ENCODE measurements at regions not wholly inside any gene's neighbourhood (a gene's known extent, or its start where the extent isn't known, plus 50 kb on each side); places are given as distances from the start of the nearest gene placed in this dataset.
"Not testable (repeated sequence)": the region's sequence is repeated elsewhere in the genome, so short reads cannot be mapped to it uniquely, and the experiment has no call there.

DNA sequence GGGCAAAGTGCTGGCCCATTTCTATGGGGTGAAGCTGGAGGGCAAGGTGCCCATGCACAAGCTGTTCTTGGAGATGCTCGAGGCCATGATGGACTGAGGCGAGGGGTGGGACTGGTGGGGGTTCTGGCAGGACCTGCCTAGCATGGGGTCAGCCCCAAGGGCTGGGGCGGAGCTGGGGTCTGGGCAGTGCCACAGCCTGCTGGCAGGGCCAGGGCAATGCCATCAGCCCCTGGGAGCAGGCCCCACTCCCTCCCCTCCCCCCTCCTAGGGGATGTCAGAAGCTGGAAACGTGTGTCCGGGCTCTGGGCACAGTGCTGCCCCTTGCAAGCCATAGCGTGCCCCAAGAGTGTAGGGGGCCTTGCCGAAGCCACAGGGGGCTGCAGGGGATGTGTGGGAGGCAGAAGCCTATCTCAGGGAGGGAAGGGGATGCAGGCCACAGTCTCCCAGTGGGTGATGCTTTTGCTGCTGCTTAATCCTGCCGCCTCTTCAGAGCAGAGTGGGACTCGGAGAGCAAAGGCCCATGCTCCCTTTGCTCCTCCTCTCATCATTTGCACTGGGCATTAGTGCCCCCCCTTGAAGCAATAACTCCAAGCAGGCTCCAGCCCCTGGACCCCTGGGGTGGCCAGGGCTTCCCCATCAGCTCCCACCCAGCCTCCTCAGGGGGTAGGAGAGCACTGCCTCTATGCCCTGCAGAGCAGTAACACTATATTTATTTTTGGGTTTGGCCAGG, 85.2 kb downstream of the MRPL57 start:
- not testable (repeated sequence) for DNase-seq (ENCODE audit: low read depth, low spot score)

DNA sequence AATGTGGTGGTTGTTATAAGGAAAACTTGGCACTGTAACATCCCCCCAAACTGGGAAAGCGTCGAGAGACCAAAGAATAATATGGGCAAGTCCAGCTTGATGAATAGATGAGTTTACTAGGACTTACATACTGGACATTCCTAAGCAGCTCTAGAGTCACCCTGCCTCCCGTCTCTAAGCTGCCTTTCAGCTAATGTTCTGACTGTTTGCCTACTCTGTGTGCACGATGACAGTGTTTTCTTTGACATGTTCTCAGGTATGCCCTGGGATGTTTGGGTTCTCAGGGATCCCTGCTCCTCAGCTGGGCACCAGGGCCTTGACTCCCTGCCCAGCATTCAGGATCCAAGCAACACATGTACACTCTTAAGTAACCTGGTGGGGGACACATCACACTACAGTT, 87.5 kb downstream of the MRPL57 start:
- DNase-seq (ENCODE audit: low read depth, low spot score), result peak; percentile 17

DNA sequence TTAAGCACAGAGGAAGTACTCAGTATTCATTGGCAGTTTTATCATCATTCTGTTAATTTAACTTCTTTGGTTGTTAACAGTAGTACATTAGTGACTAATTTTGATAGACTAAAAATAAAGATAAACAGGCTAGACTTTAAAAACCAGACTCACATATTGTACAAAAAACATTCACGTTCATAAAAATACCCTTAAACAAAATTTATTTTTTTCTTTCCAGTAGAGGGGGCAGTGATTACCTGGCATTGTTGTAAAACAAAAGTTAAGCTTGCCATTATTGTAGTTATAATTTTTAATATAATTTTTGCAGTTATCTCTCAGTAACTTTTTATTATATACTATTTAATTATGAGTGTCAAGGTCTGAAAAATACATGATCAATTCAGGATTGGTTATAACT, 92.0 kb downstream of the MRPL57 start:
- not testable (repeated sequence) for DNase-seq (ENCODE audit: low read depth, low spot score)

DNA sequence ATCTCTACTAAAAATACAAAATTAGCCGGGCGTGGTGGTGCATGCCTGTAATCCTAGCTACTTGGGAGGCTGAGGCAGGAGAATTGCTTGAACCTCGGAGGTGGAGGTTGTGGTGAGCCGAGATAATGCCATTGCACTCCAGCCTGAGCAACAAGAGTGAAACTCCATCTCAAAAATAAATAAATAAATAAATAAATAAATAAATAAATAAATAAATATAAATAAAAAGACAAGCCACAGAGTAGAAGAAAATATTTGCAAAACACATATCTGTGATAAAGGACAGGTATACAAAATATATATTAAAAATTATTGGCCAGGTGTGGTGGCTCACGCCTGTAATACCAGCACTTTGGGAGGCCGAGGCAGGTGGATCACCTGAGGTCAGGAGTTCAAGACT, 96.0 kb downstream of the MRPL57 start:
- not testable (repeated sequence) for DNase-seq (ENCODE audit: low read depth, low spot score)

DNA sequence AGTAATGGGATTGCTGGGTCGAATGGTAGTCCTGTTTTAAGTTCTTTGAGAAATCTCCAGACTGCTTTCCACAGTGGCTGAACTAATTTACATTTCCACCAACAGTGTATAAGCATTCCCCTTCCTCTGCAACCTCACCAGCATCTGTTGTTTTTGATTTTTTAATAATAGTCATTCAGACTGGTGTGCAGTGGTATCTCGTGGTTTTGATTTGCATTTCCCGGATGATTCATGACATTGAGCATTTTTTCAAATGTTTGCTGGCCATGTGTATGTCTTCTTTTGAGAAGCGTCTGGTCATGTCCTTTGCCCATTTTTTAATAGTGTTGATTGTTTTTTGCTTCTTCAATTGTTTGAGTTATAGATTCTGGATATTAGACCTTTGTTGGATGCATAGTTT, 98.0 kb downstream of the MRPL57 start:
- not testable (repeated sequence) for DNase-seq (ENCODE audit: low read depth, low spot score)

DNA sequence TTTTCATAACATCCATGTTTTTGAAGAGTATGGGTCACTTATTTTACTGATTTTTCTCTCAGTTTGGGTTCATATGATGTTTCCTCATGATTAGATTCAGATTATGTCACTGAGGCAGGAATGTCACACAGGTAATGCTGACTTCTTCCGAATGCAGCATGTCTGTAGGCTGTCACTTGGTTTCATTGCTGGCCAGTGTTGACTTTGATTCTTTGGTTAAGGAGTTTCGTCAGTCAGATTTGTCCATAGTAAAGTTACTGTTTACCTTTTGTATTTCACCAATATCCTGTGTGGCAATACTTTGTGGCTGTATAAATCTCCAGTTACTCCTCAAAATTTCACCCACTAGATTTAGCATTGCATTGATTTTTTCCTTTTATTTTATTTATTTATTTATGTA, 105.6 kb downstream of the MRPL57 start:
- no peak for DNase-seq (ENCODE audit: low read depth, low spot score)

DNA sequence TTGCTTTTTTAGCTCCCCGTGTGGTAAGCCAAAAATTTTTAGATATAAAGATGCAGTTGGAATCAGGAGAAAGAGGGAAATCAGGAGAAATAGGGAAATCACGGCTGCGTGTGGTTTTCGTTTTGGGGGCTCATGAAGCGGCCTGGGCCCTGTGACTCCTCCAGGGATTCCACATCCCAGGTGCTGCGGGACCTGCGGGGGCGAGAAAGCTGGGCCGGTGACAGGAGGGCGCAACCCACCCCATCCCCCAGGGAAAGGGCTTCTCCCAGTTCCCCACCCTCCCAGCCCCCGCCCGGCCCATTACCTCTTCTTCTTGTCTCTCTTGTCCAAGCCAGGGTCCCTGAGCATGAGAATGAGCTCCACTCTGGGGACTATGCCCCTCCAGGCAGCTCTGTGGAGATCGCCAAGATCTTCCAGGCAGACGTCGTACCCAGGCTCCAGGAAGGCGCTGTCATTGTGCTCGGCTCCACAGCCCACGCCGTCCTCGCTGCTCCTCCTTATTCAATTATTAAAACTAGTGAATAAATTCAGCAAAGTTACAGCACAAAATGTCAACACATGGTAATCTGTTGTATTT, 111.0 kb downstream of the MRPL57 start:
- no peak for DNase-seq (ENCODE audit: low read depth, low spot score)

DNA sequence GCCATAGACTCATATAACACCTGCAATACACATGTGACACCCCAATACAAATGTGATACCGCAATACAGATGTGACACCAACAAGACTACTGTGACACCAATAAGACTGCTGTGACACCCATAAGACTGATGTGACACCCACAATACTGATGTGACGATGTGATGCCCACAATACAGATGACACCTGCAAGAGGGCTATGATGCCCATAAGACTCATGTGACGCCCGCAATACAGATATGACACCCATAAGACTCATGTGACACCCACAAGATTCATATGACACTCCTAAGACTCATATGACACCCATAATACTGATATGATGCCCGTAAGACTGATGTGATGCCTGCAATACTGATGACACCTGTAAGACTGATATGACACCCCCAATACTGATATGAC, 113.0 kb downstream of the MRPL57 start:
- DNase-seq (ENCODE audit: low read depth, low spot score), result no peak

DNA sequence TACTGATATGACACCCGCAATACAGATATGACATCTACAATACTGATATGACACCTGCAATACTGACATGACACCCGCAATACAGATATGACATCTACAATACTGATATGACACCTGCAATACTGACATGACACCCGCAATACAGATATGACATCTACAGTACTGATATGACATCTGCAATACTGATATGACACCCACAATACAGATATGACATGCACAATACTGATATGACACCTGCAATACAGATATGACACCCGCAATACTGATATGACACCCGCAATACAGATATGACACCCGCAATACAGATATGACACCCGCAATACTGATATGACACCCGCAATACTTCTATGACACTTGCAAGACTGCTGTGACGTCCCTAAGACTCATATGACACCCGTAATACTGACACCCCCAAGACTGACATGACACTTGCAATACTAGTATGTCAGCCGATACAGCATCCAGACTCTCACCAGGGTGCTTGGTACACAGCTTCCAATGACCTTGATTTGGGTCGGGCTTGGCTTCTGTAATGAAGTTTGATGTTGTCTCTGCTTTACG, 114.1 kb downstream of the MRPL57 start:
- not testable (repeated sequence) for DNase-seq (ENCODE audit: low read depth, low spot score)

DNA sequence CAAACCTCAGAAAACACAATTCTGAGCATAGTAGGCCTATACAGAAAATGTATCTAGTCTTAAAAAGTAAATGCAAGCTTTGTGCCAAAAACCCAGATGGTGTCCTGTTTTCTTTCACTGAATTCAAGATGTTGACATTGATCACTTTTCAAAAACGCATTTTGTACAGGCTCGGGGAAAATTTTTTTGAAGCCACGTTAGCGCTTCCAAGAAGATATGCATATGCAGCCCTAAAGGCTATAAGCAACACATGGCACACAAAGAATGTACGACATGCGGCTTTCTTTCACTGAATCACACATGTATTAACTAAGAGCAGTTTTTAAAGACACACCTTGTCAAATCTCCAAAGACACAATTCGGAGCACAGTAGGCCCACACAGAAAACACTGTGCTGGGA, 115.4 kb downstream of the MRPL57 start:
- DNase-seq (ENCODE audit: low read depth, low spot score), result no peak

DNA sequence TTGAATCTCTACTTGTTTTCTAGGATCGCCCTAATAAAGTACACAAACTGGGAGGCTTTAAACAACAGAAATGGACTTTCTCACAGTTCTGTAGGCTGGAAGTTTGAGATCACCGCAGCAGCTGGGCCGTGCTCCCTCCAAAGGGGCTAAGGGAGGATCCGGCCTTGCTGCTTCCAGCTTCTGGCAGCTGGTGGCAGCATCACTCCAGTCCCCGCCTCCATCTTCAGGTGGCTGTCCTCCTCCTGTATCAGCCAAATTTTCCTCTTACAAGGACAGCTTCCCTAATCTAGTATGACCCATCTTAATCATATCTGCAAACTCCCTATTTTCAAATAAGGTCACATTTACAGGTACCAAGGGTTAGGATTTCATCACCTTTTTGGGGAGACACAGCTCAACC, 120.5 kb downstream of the MRPL57 start:
- DNase-seq (ENCODE audit: low read depth, low spot score), result peak; percentile 48

DNA sequence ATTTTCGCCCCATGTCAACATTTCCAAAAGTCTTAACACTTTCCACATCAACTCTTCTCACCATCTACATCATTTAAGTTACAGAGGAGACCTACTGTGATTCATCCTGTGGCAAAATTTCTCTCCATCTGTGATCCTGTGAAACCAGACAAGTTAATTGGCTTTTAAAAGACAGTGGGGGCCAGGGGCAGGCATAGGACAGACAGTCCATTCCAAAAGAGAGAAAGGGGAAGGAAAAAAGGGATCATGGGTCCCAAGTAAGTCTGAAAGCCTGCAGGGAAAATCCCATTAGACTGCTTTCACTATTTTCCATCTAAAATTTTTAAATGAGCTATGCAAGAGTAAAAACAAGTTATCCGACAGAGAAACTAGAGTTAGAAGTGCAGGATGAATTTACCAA, 121.0 kb downstream of the MRPL57 start:
- peak; percentile 8 for DNase-seq (ENCODE audit: low read depth, low spot score)

DNA sequence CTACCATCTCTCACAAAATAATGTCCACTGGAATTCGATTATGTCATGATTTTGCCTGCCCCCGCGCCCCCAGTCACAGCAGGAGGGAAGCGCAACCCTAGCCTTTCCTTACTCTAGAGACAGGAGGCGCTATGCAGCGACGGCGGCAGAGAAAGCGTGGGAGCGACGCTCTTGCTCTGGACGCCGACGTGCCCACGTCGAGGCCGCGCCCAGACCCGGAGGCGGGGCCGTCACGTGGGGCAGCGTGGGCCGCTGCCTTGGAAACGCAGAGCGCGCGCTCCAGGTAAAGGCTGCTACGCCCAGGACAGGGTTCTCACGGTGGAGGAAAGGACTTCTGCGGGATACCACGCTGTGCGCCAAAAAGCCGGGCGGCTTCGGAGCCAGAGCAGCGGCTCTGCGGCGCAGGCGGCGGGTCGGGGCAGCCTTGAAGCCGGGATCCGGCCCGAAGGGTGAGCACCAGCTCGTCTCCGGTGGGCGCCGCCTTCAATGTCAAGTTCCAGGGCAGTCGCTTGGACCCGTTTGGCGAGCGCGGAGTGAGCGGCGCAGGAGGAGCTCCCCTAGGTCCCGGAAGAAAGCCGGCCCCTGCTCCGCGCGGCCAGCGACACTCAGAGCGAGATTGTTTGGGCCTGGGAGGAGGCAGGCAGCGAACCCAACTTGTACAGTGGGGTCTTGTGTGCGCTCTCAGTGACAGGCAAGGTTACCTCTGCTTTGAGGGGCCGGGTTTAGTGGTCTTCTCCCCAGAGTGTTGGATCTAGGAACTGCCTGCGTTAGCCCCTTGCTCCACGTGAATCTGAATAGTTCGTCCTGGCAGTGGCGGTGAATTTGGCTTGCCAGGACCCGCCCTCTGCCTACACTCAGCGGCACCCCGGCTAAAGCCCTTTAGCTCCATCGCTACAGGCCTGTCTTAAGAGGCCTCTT, 121.7 kb downstream of the MRPL57 start:
- DNase-seq (ENCODE audit: low read depth, low spot score), result peak; percentile 97

DNA sequence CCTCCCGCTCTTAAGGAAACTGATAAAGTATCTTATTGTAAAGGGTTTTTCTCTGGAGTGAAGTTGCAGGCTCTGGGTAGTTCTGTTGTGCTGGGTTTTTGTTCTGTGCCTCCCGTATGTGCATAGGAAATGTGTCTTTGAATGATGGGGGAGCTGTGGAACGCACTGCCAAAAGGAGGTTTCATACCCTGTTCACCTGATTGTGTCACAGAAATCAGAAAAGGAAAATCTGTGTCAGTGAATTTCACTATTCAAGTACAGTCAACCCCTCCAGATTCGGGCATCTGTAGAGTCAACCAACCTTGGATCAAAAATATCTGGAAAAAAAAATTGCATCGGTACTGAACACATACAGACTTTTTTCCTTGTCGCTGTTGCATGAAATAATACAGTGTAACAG, 127.8 kb downstream of the MRPL57 start:
- DNase-seq (ENCODE audit: low read depth, low spot score), result no peak

DNA sequence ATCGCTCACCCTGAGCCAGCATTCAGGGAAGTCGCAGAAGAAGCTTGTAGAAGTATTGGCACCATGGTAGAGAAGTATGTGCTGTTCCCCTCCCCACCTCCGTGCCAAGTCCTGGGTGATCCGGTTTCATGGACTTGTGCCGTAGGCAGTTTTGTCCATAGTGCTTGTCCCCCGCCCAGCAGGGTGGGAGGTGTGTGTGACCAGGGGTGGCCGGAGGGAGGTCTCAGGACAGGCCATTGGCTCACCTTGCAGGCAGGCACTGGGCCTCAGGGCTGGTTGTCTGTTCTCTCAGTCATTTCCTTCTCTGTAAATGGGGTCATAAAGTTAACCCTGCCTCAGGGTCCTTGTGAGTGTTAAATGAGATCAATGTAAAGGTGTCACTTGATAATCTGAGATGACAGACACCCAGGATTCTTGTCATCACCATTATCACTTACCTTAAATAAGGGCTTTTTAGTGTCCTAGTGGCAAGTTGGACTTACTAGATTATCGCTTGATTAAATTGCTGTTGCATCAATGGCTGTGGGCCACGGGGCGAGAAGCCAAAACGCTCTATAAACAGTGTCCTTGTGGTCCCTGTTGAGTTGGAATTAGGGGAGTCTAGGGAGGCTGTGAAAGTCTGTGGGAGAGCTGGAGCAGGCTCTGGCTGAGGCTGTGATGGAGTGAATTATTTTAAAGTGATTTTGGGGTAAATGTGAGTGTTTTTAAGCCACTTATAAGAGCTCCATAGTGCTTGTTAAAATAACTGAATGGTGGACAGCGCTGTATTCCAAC, 130.0 kb downstream of the MRPL57 start:
- not testable (repeated sequence) for DNase-seq (ENCODE audit: low read depth, low spot score)

DNA sequence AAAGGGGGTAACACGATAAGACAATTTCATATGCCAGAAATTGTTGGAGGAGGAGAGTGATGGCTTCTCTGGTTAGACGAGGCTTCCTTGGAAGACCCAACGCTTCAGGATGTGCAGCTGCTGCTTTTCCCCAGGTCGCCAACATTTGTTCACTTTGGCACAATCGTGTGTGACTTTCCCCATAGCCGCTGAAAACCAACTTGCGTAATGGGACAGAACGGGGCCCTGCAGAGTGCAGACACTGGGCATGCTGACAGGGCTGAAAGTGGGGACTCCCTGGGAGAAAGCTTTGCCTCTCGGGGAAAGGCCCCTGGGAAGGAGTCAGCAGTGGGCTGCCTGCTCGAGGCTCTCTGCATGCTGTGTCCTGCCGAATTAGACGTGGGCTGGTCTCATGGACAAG, 130.7 kb downstream of the MRPL57 start:
- DNase-seq (ENCODE audit: low read depth, low spot score), result not testable (repeated sequence)

DNA sequence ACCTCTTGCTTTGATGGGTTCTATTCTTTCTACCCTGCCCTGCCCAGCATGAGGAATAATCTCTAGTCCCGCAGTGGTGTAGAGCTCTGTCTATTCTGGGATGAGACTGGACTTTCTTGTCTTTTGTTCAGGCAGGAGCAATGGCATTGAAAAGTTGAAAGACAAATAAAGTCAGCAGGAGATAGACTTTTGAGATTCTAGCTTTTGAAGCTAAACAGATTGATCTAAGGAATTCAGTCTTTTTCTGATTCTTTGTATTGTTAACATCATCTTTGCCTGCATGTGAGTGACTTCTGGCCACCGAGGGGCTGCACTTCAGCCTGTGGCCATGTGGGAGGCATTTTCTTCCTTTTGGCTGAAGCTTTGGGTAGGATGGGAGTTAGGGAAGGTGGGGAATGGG, 132.4 kb downstream of the MRPL57 start:
- no peak for DNase-seq (ENCODE audit: low read depth, low spot score)

DNA sequence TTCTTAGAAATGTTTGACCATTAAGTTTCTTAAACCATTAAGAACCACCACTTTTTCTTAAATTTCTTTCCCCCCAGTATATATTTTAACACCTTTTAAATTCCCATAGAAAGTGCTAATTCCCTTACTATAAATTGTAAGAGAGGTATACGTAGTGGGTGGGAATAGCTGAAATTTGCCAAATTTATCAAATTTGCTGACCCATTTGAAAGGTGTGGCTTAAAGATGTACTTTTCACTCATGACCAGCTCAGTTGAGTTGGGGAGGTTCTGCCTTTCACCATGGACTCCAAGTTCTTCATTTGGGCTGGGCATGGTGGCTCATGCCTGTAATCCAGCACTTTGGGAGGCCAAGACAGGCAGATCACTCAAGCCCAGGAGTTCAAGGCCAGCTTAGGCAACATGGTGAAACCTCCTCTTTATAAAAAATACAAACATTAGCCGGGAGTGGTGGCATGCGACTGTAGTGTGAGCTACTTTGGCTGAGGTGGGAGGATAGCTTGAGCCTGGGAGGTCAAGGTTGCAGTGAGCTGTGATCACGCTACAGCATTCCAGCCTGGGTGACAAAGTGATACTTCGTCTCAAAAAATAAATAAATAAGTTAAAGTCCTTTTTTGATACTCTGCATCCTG, 133.2 kb downstream of the MRPL57 start:
- DNase-seq (ENCODE audit: low read depth, low spot score), result no peak

DNA sequence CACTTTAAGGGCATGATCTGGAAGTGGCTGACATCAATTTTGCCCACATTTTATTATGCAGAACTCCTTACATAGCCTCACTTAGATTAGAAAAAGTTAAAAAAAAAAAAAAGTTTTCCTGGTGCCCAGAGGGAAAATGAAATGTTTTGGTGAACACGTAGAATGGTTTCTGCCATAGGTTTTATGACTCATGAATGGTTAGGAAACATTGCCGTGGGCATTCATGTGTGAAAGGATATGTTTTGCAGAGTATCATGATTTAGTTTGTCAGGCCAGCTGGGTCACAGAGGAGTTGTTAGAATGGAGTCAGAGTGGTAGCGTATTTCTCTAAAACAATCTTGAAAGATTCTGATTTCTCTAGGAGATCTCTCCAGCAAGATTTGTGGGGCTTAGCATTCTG, 133.8 kb downstream of the MRPL57 start:
- no peak for DNase-seq (ENCODE audit: low read depth, low spot score)

DNA sequence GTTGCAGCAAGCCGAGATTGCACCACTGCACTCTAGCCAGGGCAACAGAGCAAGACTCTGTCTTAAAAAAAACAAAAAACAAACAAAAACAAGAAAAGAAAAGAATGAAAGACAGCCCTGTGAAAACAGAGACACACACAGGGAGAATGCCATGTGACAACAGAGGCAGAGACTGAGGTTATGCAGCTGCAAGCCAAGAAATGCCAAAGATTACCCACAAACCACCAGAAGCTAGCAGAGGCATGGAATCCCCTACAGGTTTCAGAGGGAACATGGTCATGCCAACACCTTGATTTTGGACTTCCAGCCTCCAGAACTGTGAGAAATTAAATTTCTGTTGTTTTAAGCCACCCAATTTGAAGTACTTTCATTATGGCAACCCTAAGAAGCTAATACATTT, 138.5 kb downstream of the MRPL57 start:
- peak; percentile 58 for DNase-seq (ENCODE audit: low read depth, low spot score)

DNA sequence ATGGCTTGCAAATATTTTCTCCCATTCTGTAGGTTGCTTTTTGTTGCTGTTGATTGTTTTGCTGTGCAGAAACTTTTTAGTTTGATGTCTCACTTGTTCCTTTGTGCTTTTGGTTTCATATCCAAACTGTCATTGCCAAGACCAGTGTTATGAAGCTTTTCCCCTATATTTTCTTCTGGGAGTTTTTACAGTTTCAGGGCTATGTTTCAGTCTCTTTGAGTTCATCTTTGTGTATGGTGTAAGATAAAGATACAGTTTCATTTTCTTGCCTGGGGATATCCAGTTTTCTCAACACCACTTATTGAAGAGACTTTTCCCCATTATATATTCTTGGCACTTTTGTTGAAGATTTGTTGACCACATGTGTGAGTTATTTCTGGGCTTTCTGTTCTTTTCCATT, 139.9 kb downstream of the MRPL57 start:
- no peak for DNase-seq (ENCODE audit: low read depth, low spot score)
